Activated T-cell treated with anti-CD3 and anti-CD28 coated beads, Interleukin-2, amount 50 U/mL, for 72 hours (primary cell): ENCODE measurements at regions not wholly inside any gene's neighbourhood (a gene's known extent, or its start where the extent isn't known, plus 50 kb on each side); places are given as distances from the start of the nearest gene placed in this dataset.

ENCODE experiments used
- ATAC-seq, 2 donors: fragments of 150-1000 bp; cut with Tn5 transposase; replicated peaks in 1 of 2; 2 replicates each; pipeline ENCODE4 v1.10.0; 2021; ENCODE audit warnings: moderate library complexity in 2 of 2, mild to moderate bottlenecking in 1 of 2
- DNase-seq, 2 donors: peaks; one replicate each; pipeline ENCODE4 v3.0.0; 2021 to 2022; ENCODE audit warnings: mixed read lengths in 1 of 2
- H3K27ac Mint-ChIP-seq: one replicate; pipeline ENCODE4 v1.8.0; 2022; ENCODE audit warnings: mild to moderate bottlenecking, moderate library complexity, mixed read lengths
- H3K27me3 Mint-ChIP-seq: one replicate; pipeline ENCODE4 v1.8.0; 2022; ENCODE audit warnings: low read depth, mixed read lengths
- H3K36me3 Mint-ChIP-seq, 2 donors: one replicate each; pipeline ENCODE4 v1.8.0; 2022; ENCODE audit warnings: mixed read lengths in 2 of 2, mild to moderate bottlenecking in 1 of 2; ENCODE audit not compliant: insufficient read depth in 2 of 2
- H3K4me1 Mint-ChIP-seq: one replicate; pipeline ENCODE4 v1.8.0; 2022; ENCODE audit warnings: low read depth, mixed read lengths
- H3K4me3 Mint-ChIP-seq, 2 donors: one replicate each; pipeline ENCODE4 v1.8.0; 2022; ENCODE audit warnings: mild to moderate bottlenecking in 2 of 2, mixed read lengths in 2 of 2, moderate library complexity in 2 of 2
- H3K9me3 Mint-ChIP-seq, 2 donors: one replicate each; pipeline ENCODE4 v1.8.0; 2022; ENCODE audit warnings: mixed read lengths in 2 of 2

DNA sequence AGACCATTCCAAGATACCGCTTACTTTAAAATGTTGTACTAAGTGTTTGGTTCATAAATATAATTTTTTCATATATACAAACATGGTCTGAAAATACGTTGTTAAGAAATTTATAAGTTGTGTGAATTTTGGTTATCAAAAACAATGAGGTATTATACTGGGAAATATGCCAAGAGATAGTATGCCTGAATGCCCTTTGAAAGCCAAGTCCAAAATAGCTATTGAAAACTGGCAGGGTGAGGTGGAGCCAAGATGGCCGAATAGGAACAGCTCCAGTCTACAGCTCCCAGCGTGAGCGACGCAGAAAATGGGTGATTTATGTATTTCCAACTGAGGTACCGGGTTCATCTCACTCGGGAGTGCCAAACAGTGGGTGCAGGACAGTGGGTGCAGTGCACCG, 533.5 kb downstream of the ZNF608 start:
- no peaks in the 10 kb centered on the region for H3K4me1 Mint-ChIP-seq
- H3K36me3 Mint-ChIP-seq = no peaks in the 10 kb centered on the region
- DNase-seq = no peak
- no peak overlapping the region for H3K4me3 Mint-ChIP-seq
- H3K27me3 Mint-ChIP-seq = no peaks in the 10 kb centered on the region
- H3K9me3 Mint-ChIP-seq = peaks cover 8 to 10% of the 10 kb centered on the region in 2 donors
- no peak overlapping the region for H3K27ac Mint-ChIP-seq
- ATAC-seq = no peak

DNA sequence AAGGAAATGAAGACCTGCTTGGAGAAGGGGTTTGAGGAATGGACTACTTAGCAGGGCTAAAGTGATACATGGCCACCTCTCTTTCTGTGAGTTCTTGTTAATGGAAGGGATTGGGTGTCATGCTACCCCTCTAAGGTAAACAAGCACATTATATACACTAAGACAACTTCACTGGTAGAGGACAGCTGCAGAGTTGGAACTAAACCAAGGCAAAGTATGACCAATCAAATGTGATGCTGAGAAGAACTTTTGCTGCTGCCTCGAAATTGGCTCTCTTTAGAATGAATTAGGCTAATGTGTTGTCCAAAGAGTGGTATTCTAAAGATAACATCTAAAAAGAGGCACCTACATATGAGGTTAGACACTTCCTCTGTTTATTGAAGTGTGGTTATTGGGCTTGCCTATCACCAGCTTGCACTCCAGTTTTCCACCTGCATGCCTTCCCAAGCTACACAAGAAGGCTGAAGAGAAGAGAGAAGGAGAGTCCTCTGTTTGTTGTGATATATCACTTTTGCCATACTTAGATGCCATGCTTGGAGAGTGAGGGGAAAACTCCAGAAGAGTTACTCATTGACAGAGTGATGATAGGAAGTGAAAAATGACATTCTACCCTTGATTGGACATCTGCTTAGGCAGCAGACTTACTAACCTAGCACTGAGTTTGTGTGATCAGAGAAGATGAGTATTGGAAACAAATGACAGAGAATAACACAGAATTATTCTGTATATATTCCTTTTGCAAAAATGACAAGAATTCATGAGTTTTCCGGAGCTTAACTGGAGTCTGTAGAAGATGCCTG, 536.1 kb downstream of the ZNF608 start:
- H3K36me3 Mint-ChIP-seq = no peaks in the 10 kb centered on the region
- peaks cover 3 to 7% of the 10 kb centered on the region in 2 donors for H3K9me3 Mint-ChIP-seq
- H3K4me3 Mint-ChIP-seq = no peak overlapping the region
- ATAC-seq (no peak), DNase-seq (no peak)
- H3K4me1 Mint-ChIP-seq = no peaks in the 10 kb centered on the region
- H3K27ac Mint-ChIP-seq = no peak overlapping the region
- H3K27me3 Mint-ChIP-seq = no peaks in the 10 kb centered on the region

DNA sequence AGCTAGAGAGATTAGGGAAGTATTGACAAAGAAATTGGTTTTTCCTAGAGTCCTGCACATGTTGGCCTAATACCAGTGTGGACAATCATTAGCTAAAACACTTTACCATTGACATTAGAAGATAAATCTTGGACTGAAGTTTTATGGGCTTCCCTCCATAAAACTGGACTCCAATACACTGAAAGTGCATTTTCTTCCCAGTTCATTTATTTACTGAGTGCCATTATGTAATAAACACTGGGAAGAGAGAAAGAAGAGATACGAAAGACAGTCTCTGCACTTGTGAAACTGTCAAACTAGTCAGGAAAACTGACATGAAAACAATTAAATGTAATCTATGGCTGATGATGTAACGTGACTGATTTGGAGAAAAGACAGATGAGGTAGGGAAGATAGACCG, 539.3 kb downstream of the ZNF608 start:
- DNase-seq (no peak), ATAC-seq (no peak)
- no peaks in the 10 kb centered on the region for H3K4me1 Mint-ChIP-seq
- peaks cover 0 to 3% of the 10 kb centered on the region in 2 donors for H3K36me3 Mint-ChIP-seq
- H3K27ac Mint-ChIP-seq = no peak overlapping the region
- peaks cover 5 to 7% of the 10 kb centered on the region in 2 donors for H3K9me3 Mint-ChIP-seq
- no peaks in the 10 kb centered on the region for H3K27me3 Mint-ChIP-seq
- no peak overlapping the region for H3K4me3 Mint-ChIP-seq

DNA sequence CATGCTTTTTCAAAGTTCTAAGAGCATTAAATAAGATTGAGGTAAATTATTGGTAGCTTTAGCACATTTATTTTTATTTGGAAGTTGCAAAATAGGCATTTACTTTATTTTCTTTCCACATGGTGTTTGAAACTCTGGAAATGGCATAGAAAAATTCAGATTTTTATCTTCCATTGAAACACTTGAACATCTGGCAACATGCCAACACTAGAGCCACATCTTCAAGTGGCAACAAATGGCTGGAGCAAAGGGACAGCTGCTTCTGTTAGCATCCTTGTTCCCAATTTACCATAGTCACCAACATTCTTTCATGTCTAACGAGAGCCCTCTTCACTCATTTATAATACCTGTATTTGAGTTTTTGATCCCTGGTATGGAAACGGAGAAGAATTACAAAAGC, 539.9 kb downstream of the ZNF608 start:
- H3K27ac Mint-ChIP-seq = no peak overlapping the region
- no peak overlapping the region for H3K4me3 Mint-ChIP-seq
- no peak for DNase-seq
- no peak for ATAC-seq
- H3K4me1 Mint-ChIP-seq = no peaks in the 10 kb centered on the region
- peaks cover 5 to 7% of the 10 kb centered on the region in 2 donors for H3K9me3 Mint-ChIP-seq
- peaks cover 0 to 3% of the 10 kb centered on the region in 2 donors for H3K36me3 Mint-ChIP-seq
- no peaks in the 10 kb centered on the region for H3K27me3 Mint-ChIP-seq

DNA sequence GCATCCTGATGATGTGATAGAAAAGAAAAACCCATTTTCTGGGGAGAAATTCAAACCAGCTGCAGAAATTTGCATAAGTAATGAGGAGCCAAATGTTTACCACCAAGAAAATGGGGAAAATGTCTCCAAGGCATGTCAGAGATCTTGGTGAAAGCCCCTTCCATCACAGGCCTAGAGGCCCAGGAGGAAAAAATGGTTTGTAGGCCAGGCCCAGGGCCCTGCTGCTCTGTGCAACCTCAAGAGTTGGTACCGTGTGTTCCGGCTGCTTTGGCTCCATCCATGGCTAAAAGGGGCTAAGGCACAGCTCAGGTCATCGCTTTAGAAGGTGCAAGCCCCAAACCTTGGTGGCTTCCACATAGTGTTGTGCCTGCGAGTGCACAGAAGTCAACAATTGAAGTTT, 543.1 kb downstream of the ZNF608 start:
- Mint-ChIP-seq H3K36me3 (peaks cover 0 to 3% of the 10 kb centered on the region in 2 donors), H3K4me3 (no peak overlapping the region), H3K27me3 (no peaks in the 10 kb centered on the region), H3K27ac (no peak overlapping the region), H3K4me1 (no peaks in the 10 kb centered on the region), H3K9me3 (peaks cover 5 to 11% of the 10 kb centered on the region in 2 donors)
- DNase-seq = no peak
- ATAC-seq = no peak

DNA sequence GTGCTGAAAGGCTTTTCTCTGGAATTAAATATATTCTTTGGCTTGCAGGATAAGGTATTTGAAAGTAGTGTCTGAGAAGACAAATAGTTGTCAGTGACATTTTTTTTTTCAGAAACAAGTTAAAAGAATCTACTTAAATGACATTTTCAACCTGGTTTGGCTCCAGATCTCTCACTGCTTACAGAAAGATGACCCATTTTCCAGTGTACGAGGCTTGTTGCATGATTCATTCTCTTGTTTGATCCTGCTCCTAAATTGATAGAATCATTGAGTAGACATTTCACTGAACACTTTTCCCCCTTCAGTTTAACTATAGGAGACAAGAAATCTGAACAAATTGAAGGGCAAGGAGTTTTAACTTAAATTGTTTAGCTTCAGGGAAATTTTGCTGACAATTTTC, 546.1 kb downstream of the ZNF608 start:
- Mint-ChIP-seq H3K27ac (no peak overlapping the region), H3K4me3 (no peak overlapping the region), H3K36me3 (peaks cover 0 to 3% of the 10 kb centered on the region in 2 donors), H3K4me1 (no peaks in the 10 kb centered on the region), H3K27me3 (no peaks in the 10 kb centered on the region), H3K9me3 (peaks cover 5 to 8% of the 10 kb centered on the region in 2 donors)
- ATAC-seq (no peak), DNase-seq (no peak)

DNA sequence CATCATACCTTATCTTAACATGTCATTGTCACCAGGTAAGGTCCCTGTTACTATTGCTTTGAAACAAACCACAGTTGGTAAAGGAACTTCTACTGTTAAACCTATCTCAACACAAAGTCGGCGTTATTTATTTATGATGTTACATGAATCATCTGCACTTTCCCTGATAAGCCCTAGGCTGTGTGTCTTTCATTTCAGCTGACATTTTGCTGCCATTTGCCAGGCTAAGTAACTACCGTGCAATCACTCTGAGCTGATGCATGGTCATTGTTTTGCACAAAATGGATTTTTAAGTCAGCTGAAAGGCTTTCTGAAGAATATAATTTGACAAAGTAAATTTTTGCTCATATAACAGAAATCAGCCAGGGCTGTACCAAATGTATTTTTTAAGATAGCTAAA, 546.5 kb downstream of the ZNF608 start:
- Mint-ChIP-seq H3K4me3 (no peak overlapping the region), H3K9me3 (peaks cover 5 to 8% of the 10 kb centered on the region in 2 donors), H3K4me1 (no peaks in the 10 kb centered on the region), H3K27ac (no peak overlapping the region), H3K27me3 (no peaks in the 10 kb centered on the region), H3K36me3 (peaks cover 0 to 3% of the 10 kb centered on the region in 2 donors)
- DNase-seq (no peak), ATAC-seq (no peak)

DNA sequence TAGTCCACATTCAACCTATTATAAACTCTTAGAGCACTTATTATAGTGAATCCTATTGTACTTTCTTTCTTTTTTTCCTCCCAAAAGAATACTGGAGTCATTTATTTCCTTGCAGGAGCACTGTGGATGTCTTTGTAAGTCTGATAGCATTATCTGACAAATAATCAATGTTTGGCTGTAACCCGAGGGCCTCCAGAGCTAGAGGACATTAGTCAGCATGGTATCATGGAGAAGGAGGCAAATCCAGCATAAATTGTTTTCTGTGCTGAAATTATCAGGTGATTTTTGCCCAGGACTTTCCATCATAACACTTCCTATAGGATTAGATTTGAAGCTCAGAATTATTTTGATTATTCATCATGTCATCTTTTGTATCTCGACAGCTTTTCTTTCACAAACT, 551.0 kb downstream of the ZNF608 start:
- DNase-seq = no peak

DNA sequence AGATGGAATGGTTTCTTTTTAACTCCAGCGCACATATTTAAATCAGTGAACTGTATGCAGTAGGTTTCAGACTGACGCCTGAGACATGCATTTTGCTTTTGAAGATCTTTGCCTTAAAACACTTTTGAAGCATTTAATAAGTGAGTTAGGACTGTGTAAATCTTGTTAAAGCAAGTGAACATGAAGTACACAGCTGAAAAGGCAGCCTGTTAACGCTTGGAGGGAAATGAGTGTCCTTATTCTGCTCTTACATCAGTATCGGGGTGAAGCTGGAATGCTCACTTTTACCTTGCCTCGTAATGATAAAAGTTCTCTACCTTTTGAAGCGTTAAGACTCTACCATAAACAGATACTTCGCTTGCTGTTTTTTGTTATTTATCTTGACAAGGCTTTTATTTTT, 552.2 kb downstream of the ZNF608 start:
- no peaks in the 10 kb centered on the region for H3K27me3 Mint-ChIP-seq
- no peak for ATAC-seq
- H3K27ac Mint-ChIP-seq = no peak overlapping the region
- H3K9me3 Mint-ChIP-seq = peaks cover 0 to 3% of the 10 kb centered on the region in 2 donors
- no peaks in the 10 kb centered on the region for H3K36me3 Mint-ChIP-seq
- no peak overlapping the region for H3K4me3 Mint-ChIP-seq
- no peaks in the 10 kb centered on the region for H3K4me1 Mint-ChIP-seq
- DNase-seq = no peak

More for the DNA sequence above, 551.0 kb downstream of the ZNF608 start:
- H3K27me3 Mint-ChIP-seq = no peaks in the 10 kb centered on the region
- H3K4me1 Mint-ChIP-seq = no peaks in the 10 kb centered on the region
- H3K4me3 Mint-ChIP-seq = no peak overlapping the region
- no peak overlapping the region for H3K27ac Mint-ChIP-seq
- H3K36me3 Mint-ChIP-seq = no peaks in the 10 kb centered on the region
- ATAC-seq = no peak
- peaks cover 0 to 2% of the 10 kb centered on the region in 2 donors for H3K9me3 Mint-ChIP-seq

DNA sequence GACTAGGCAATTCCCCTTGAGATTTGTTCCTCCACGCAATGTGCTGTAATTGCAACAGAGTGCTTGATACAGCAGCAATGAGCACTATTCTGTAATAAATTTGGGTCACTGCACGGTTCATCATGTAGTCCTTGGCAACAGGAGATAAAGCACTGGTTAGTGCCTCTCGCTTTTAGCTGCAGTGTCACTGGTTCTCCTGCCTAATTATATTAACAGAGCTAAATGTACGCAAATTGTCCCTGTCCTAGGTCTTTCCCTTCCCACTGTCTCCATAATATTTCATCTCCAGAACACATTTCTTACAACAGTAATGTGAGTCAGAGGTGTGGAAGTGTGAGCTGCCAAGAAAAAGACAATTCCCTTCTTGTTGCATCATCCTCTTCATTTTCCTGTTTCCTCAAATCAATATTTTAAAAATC, 553.1 kb downstream of the ZNF608 start:
- Mint-ChIP-seq H3K27ac (no peak overlapping the region), H3K36me3 (no peaks in the 10 kb centered on the region), H3K4me3 (no peak overlapping the region), H3K9me3 (peaks cover 0 to 4% of the 10 kb centered on the region in 2 donors), H3K27me3 (no peaks in the 10 kb centered on the region), H3K4me1 (no peaks in the 10 kb centered on the region)
- ATAC-seq = no peak
- no peak for DNase-seq

DNA sequence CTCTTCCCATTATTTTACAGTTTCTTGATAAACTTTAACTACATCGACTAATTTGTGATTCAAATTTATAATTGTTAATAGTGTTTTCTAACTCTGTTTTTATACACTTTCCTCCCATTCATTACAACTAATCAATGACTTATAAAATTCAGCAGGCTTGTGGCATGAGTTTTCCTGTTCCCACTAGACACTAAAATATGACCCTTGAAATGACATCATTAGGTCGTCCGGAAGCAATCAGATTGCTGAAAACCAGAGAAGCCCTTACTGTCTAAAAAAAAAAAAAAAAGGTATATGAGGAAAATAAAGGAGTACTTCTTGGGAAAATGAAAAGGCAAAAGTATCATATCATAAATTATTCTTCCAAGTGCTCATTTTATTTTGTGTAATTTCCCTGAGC, 553.7 kb downstream of the ZNF608 start:
- H3K27me3 Mint-ChIP-seq = no peaks in the 10 kb centered on the region
- no peaks in the 10 kb centered on the region for H3K36me3 Mint-ChIP-seq
- ATAC-seq = no peak
- H3K4me3 Mint-ChIP-seq = no peak overlapping the region
- H3K4me1 Mint-ChIP-seq = no peaks in the 10 kb centered on the region
- H3K27ac Mint-ChIP-seq = no peak overlapping the region
- H3K9me3 Mint-ChIP-seq = peaks cover 0 to 4% of the 10 kb centered on the region in 2 donors
- no peak for DNase-seq

DNA sequence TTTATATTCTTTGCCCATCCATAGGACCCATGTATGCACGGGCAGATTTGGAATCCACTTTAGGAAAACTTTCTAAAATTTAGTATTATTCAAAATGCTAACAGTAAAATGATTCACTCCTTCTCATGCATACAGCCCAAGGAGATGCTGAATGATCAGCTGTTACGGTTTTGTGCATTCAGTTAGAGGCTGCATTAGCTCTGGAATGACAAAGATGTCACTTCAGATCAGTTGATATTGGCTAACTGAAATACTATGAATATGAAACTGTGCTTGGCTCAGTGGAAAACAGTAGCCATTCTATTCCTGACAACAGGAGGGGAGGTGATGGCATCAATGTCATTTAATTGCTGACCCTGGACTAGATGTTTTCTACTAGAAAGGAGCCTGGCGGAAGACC, 560.7 kb downstream of the ZNF608 start:
- Mint-ChIP-seq H3K27ac (no peak overlapping the region), H3K9me3 (peaks cover 0 to 7% of the 10 kb centered on the region in 2 donors), H3K27me3 (no peaks in the 10 kb centered on the region), H3K36me3 (no peaks in the 10 kb centered on the region), H3K4me3 (no peak overlapping the region), H3K4me1 (no peaks in the 10 kb centered on the region)
- DNase-seq = no peak
- ATAC-seq = no peak

DNA sequence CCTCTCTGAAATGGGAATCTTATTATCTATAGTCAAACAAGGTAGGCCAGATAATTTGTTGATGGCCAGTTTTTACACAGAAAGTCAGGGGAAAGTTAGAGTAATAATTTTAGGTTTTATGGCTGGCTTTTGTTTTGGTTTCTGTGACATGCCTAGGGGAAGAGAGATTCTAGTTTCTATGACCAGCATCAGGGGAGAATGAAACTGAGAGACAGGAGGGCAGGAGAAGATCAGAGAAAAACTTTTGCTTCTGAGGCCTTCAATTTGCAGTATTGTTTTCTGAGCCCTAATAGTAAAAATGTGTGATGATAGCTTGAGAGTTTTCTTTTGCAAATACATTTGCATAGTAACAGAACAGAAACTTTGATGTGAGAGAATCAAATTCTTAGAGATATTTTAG, 564.3 kb downstream of the ZNF608 start:
- H3K27ac Mint-ChIP-seq = no peak overlapping the region
- no peaks in the 10 kb centered on the region for H3K36me3 Mint-ChIP-seq
- no peak overlapping the region for H3K4me3 Mint-ChIP-seq
- peaks cover 0 to 3% of the 10 kb centered on the region in 2 donors for H3K9me3 Mint-ChIP-seq
- no peak for DNase-seq
- H3K4me1 Mint-ChIP-seq = no peaks in the 10 kb centered on the region
- no peaks in the 10 kb centered on the region for H3K27me3 Mint-ChIP-seq
- no peak for ATAC-seq

DNA sequence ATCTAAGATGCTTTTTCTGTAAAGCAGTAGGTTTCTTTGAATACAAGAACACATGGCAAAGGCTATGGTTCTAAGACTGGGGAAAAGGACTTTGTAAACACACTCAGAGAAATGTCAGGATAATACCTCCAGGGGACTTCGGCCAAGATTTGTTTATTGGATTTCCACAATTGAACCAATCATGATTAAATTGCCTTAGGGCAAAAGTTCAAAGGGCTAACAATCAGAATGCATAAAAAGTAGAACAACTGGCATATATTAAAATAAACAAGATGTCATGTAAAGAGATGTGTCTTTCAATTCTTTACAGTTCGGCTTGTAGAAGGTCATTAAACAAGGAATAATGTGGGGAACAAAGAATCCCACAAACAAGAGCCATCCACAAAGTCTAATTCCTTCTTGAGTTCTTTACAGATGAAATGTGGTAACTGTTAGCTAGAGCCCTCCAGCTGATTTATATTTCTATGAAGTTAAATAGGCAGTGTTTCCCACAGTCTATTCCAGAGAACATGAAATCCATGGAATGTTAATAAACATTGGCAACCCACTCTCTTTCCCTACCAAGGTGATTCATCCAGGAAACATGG, 565.5 kb downstream of the ZNF608 start:
- no peaks in the 10 kb centered on the region for H3K4me1 Mint-ChIP-seq
- H3K27ac Mint-ChIP-seq = no peak overlapping the region
- ATAC-seq = no peak
- no peak for DNase-seq
- no peaks in the 10 kb centered on the region for H3K36me3 Mint-ChIP-seq
- H3K9me3 Mint-ChIP-seq = no peaks in the 10 kb centered on the region
- H3K27me3 Mint-ChIP-seq = no peaks in the 10 kb centered on the region
- H3K4me3 Mint-ChIP-seq = no peak overlapping the region
